ENCODE measurements at regions not wholly inside any gene's neighbourhood (a gene's known extent, or its start where the extent isn't known, plus 50 kb on each side); places are given as distances from the start of the nearest gene placed in this dataset.
A peak's percentile ranks its signal among the peaks of the same experiment; 100 is the strongest.

GRCh38 chr2:190765386-190766173, 115.0 kb upstream of the GLS start:
- Histone ChIP-seq H3K27me3 (ENCODE audit: control insufficient read depth, insufficient read depth, low read length) (no peaks in the 10 kb centered on the region), H3K4me3 (ENCODE audit: low read length) (no peak overlapping the region), H3K27ac (ENCODE audit: low read depth, low read length) (peak overlapping the region; percentile 4), H3K9ac (ENCODE audit: low read length) (no peak overlapping the region), H3K4me1 (ENCODE audit: control insufficient read depth, insufficient read depth, low read length) (peaks cover 10% of the 10 kb centered on the region), H3K36me3 (ENCODE audit: control insufficient read depth, insufficient read depth, low read length) (no peaks in the 10 kb centered on the region)

GRCh38 chr2:190766174-190766572, 114.4 kb upstream of the GLS start:
- Histone ChIP-seq H3K27ac (ENCODE audit: low read depth, low read length) (peak overlapping the region; percentile 4), H3K36me3 (ENCODE audit: control insufficient read depth, insufficient read depth, low read length) (no peaks in the 10 kb centered on the region), H3K4me3 (ENCODE audit: low read length) (no peak overlapping the region), H3K4me1 (ENCODE audit: control insufficient read depth, insufficient read depth, low read length) (peaks cover 10% of the 10 kb centered on the region), H3K27me3 (ENCODE audit: control insufficient read depth, insufficient read depth, low read length) (no peaks in the 10 kb centered on the region), H3K9ac (ENCODE audit: low read length) (no peak overlapping the region)

GRCh38 chr2:190766595-190766994, 114.0 kb upstream of the GLS start:
- no peaks in the 10 kb centered on the region for H3K27me3 ChIP-seq (ENCODE audit: control insufficient read depth, insufficient read depth, low read length)
- peaks cover 10% of the 10 kb centered on the region for H3K4me1 ChIP-seq (ENCODE audit: control insufficient read depth, insufficient read depth, low read length)
- H3K27ac ChIP-seq (ENCODE audit: low read depth, low read length): no peak overlapping the region
- no peak overlapping the region for H3K9ac ChIP-seq (ENCODE audit: low read length)
- no peak overlapping the region for H3K4me3 ChIP-seq (ENCODE audit: low read length)
- H3K36me3 ChIP-seq (ENCODE audit: control insufficient read depth, insufficient read depth, low read length): no peaks in the 10 kb centered on the region

- H3K27me3 ChIP-seq (ENCODE audit: control insufficient read depth, insufficient read depth, low read length): no peaks in the 10 kb centered on the region
- H3K27ac ChIP-seq (ENCODE audit: low read depth, low read length): no peak overlapping the region
- no peak overlapping the region for H3K9ac ChIP-seq (ENCODE audit: low read length)
- H3K4me3 ChIP-seq (ENCODE audit: low read length): no peak overlapping the region
- peaks cover 10% of the 10 kb centered on the region for H3K4me1 ChIP-seq (ENCODE audit: control insufficient read depth, insufficient read depth, low read length)
- no peaks in the 10 kb centered on the region for H3K36me3 ChIP-seq (ENCODE audit: control insufficient read depth, insufficient read depth, low read length)
Observed at GRCh38 chr2:190767821-190768220, 112.8 kb upstream of the GLS start.

GRCh38 chr2:190769258-190769657, 111.4 kb upstream of the GLS start:
- Histone ChIP-seq H3K4me3 (ENCODE audit: low read length) (no peak overlapping the region), H3K9ac (ENCODE audit: low read length) (no peak overlapping the region), H3K27ac (ENCODE audit: low read depth, low read length) (no peak overlapping the region), H3K27me3 (ENCODE audit: control insufficient read depth, insufficient read depth, low read length) (no peaks in the 10 kb centered on the region), H3K36me3 (ENCODE audit: control insufficient read depth, insufficient read depth, low read length) (no peaks in the 10 kb centered on the region), H3K4me1 (ENCODE audit: control insufficient read depth, insufficient read depth, low read length) (peaks cover 10% of the 10 kb centered on the region)

GRCh38 chr2:190771726-190772125, 108.9 kb upstream of the GLS start:
- Histone ChIP-seq H3K9ac (ENCODE audit: low read length) (no peak overlapping the region), H3K36me3 (ENCODE audit: control insufficient read depth, insufficient read depth, low read length) (no peaks in the 10 kb centered on the region), H3K4me1 (ENCODE audit: control insufficient read depth, insufficient read depth, low read length) (no peaks in the 10 kb centered on the region), H3K27ac (ENCODE audit: low read depth, low read length) (no peak overlapping the region), H3K27me3 (ENCODE audit: control insufficient read depth, insufficient read depth, low read length) (no peaks in the 10 kb centered on the region), H3K4me3 (ENCODE audit: low read length) (no peak overlapping the region)

- Histone ChIP-seq H3K4me1 (ENCODE audit: control insufficient read depth, insufficient read depth, low read length) (no peaks in the 10 kb centered on the region), H3K27ac (ENCODE audit: low read depth, low read length) (no peak overlapping the region), H3K4me3 (ENCODE audit: low read length) (no peak overlapping the region), H3K9ac (ENCODE audit: low read length) (no peak overlapping the region), H3K27me3 (ENCODE audit: control insufficient read depth, insufficient read depth, low read length) (no peaks in the 10 kb centered on the region), H3K36me3 (ENCODE audit: control insufficient read depth, insufficient read depth, low read length) (no peaks in the 10 kb centered on the region)
Observed at GRCh38 chr2:190780594-190780993, 100.0 kb upstream of the GLS start.

- Histone ChIP-seq H3K27me3 (ENCODE audit: control insufficient read depth, insufficient read depth, low read length) (no peaks in the 10 kb centered on the region), H3K4me3 (ENCODE audit: low read length) (no peak overlapping the region), H3K4me1 (ENCODE audit: control insufficient read depth, insufficient read depth, low read length) (no peaks in the 10 kb centered on the region), H3K36me3 (ENCODE audit: control insufficient read depth, insufficient read depth, low read length) (no peaks in the 10 kb centered on the region), H3K27ac (ENCODE audit: low read depth, low read length) (no peak overlapping the region), H3K9ac (ENCODE audit: low read length) (no peak overlapping the region)
Observed at GRCh38 chr2:190781604-190782198, 98.9 kb upstream of the GLS start.

GRCh38 chr2:190782264-190782663, 98.4 kb upstream of the GLS start:
- no peaks in the 10 kb centered on the region for H3K27me3 ChIP-seq (ENCODE audit: control insufficient read depth, insufficient read depth, low read length)
- no peak overlapping the region for H3K27ac ChIP-seq (ENCODE audit: low read depth, low read length)
- no peak overlapping the region for H3K9ac ChIP-seq (ENCODE audit: low read length)
- no peaks in the 10 kb centered on the region for H3K4me1 ChIP-seq (ENCODE audit: control insufficient read depth, insufficient read depth, low read length)
- H3K36me3 ChIP-seq (ENCODE audit: control insufficient read depth, insufficient read depth, low read length): no peaks in the 10 kb centered on the region
- no peak overlapping the region for H3K4me3 ChIP-seq (ENCODE audit: low read length)

- Histone ChIP-seq H3K4me3 (ENCODE audit: low read length) (no peak overlapping the region), H3K4me1 (ENCODE audit: control insufficient read depth, insufficient read depth, low read length) (no peaks in the 10 kb centered on the region), H3K27me3 (ENCODE audit: control insufficient read depth, insufficient read depth, low read length) (no peaks in the 10 kb centered on the region), H3K9ac (ENCODE audit: low read length) (no peak overlapping the region), H3K36me3 (ENCODE audit: control insufficient read depth, insufficient read depth, low read length) (no peaks in the 10 kb centered on the region), H3K27ac (ENCODE audit: low read depth, low read length) (no peak overlapping the region)
Observed at GRCh38 chr2:190783513-190784263, 96.9 kb upstream of the GLS start.

- no peaks in the 10 kb centered on the region for H3K27me3 ChIP-seq (ENCODE audit: control insufficient read depth, insufficient read depth, low read length)
- no peak overlapping the region for H3K27ac ChIP-seq (ENCODE audit: low read depth, low read length)
- H3K4me1 ChIP-seq (ENCODE audit: control insufficient read depth, insufficient read depth, low read length): no peaks in the 10 kb centered on the region
- H3K36me3 ChIP-seq (ENCODE audit: control insufficient read depth, insufficient read depth, low read length): no peaks in the 10 kb centered on the region
- no peak overlapping the region for H3K9ac ChIP-seq (ENCODE audit: low read length)
- no peak overlapping the region for H3K4me3 ChIP-seq (ENCODE audit: low read length)
Observed at GRCh38 chr2:190785334-190785733, 95.3 kb upstream of the GLS start.

- Histone ChIP-seq H3K36me3 (ENCODE audit: control insufficient read depth, insufficient read depth, low read length) (no peaks in the 10 kb centered on the region), H3K27ac (ENCODE audit: low read depth, low read length) (no peak overlapping the region), H3K27me3 (ENCODE audit: control insufficient read depth, insufficient read depth, low read length) (no peaks in the 10 kb centered on the region), H3K9ac (ENCODE audit: low read length) (no peak overlapping the region), H3K4me1 (ENCODE audit: control insufficient read depth, insufficient read depth, low read length) (no peaks in the 10 kb centered on the region), H3K4me3 (ENCODE audit: low read length) (no peak overlapping the region)
Observed at GRCh38 chr2:190786404-190787166, 94.0 kb upstream of the GLS start.
